Naive thymus-derived CD8-positive, alpha-beta T cell (primary cell): ENCODE measurements at regions not wholly inside any gene's neighbourhood (a gene's known extent, or its start where the extent isn't known, plus 50 kb on each side); places are given as distances from the start of the nearest gene placed in this dataset.
"Not testable (repeated sequence)": the region's sequence is repeated elsewhere in the genome, so short reads cannot be mapped to it uniquely, and the experiment has no call there.

Experiments
- ATAC-seq, 2 donors: fragments of 150-1000 bp; cut with Tn5 transposase in 1 of 2; sonication (Bioruptor Pico), chemical (Tn5 transposase) in 1 of 2; 1 replicate in 1 of 2; 2 replicates in 1 of 2; pipeline ENCODE4 v1.10.0; 2021; ENCODE audit warnings: mild to moderate bottlenecking in 2 of 2, moderate library complexity in 2 of 2
- POLR2A ChIA-PET: fragments of 350-600 bp; sonication (Branson Sonifier 250); formaldehyde crosslinking; loops from one replicate; lab custom pipeline; 2021; ENCODE audit warnings: antibody characterized with exemption; lab: Charles Lee
- DNase-seq, 10 donors: peaks; one replicate each; pipeline versions ENCODE4 v3.0.0 to v3.0.0-alpha.2; 2020 to 2022
- H3K27ac Mint-ChIP-seq, 10 donors: one replicate each; pipeline ENCODE4 v1.8.0; 2020 to 2022; ENCODE audit warnings: mild to moderate bottlenecking in 10 of 10, mixed read lengths in 10 of 10, moderate library complexity in 4 of 10, inconsistent platforms in 1 of 10
- H3K27me3 Mint-ChIP-seq, 5 donors: one replicate each; pipeline ENCODE4 v1.8.0; 2021 to 2022; ENCODE audit warnings: mixed read lengths in 5 of 5
- H3K36me3 Mint-ChIP-seq, 3 donors: one replicate each; pipeline ENCODE4 v1.8.0; 2020 to 2022; ENCODE audit warnings: mixed read lengths in 3 of 3, mild to moderate bottlenecking in 2 of 3, inconsistent platforms in 1 of 3
- H3K4me1 Mint-ChIP-seq, 4 donors: one replicate each; pipeline ENCODE4 v1.8.0; 2021 to 2022; ENCODE audit warnings: mixed read lengths in 4 of 4
- H3K4me3 Mint-ChIP-seq, 10 donors: one replicate each; pipeline ENCODE4 v1.8.0; 2020 to 2022; ENCODE audit warnings: mild to moderate bottlenecking in 10 of 10, mixed read lengths in 10 of 10, moderate library complexity in 6 of 10, inconsistent platforms in 1 of 10
- H3K9me3 Mint-ChIP-seq, 9 donors: one replicate each; pipeline ENCODE4 v1.8.0; 2020 to 2022; ENCODE audit warnings: mixed read lengths in 9 of 9, mild to moderate bottlenecking in 3 of 9, inconsistent platforms in 1 of 9, moderate library complexity in 1 of 9

- ATAC-seq, POLR2A ChIA-PET, DNase-seq, H3K4me3 Mint-ChIP-seq, H3K9me3 Mint-ChIP-seq, H3K27me3 Mint-ChIP-seq: not testable (repeated sequence)
- Mint-ChIP-seq H3K27ac (peak overlapping the region in 3 of 10 donors; percentile 8 to 31 (median 28)), H3K4me1 (peaks cover 20 to 38% (median 30%) of the 10 kb centered on the region in 4 donors), H3K36me3 (peaks cover 3 to 12% (median 9%) of the 10 kb centered on the region in 3 donors)
Measured at GRCh38 chr16:29251571-29252011, 154.9 kb downstream of the NPIPB11 start.

DNA sequence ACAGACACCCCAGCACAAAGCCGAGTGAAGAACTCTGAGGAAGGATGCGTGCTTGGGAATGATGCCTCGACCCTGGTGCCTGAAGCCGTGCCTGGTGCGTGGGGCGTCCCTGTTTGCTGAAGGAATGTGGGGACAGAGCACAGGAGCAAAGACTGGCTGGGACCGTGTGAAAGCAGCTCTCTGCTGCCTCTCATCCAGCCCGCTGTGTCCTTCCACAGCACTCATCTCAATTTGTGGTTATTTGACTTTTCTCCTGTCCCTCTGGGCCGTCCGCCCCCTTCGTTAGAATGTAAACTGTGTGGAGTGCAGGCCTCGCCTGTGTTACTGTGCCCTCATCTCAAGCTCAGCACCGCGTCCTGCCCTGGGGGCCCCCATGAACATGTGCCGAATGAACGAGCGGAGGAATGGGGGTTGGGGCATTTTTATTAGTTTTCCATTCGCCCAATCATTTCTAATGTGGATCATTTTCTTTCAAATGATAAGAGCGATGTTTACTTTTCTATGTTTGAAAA is 155.5 kb downstream of the NPIPB11 start:
- H3K4me3 Mint-ChIP-seq, POLR2A ChIA-PET, H3K27me3 Mint-ChIP-seq, DNase-seq, ATAC-seq, H3K9me3 Mint-ChIP-seq: not testable (repeated sequence)
- H3K36me3 Mint-ChIP-seq = peaks cover 8 to 13% (median 11%) of the 10 kb centered on the region in 3 donors
- H3K4me1 Mint-ChIP-seq = peaks cover 20 to 38% (median 30%) of the 10 kb centered on the region in 4 donors
- peak overlapping the region in 1 of 10 donors; percentile 71 for H3K27ac Mint-ChIP-seq

DNA sequence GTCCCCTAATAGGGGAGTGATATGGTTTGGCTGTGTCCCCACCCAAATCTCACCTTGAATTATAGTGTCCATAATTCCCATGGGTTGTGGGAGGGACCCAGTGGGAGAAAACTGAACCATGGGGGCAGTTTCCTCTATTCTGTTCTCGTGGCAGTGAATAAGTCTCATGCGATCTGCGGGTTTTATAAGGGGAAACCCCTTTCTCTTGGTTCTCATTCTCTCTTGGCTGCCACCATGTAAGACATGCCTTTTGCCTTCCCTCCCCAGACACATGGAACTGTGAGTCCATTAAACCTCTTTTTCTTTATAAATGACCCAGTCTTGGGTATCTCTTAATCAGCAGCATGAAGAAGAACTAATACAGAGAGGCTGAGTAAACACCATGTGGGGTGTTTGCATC is 156.0 kb downstream of the NPIPB11 start:
- H3K4me3 Mint-ChIP-seq, H3K9me3 Mint-ChIP-seq, H3K27me3 Mint-ChIP-seq, DNase-seq, ATAC-seq, POLR2A ChIA-PET: not testable (repeated sequence)
- Mint-ChIP-seq H3K27ac (peak overlapping the region in 3 of 10 donors; percentile 8 to 71 (median 63)), H3K36me3 (peaks cover 8 to 14% (median 11%) of the 10 kb centered on the region in 3 donors), H3K4me1 (peaks cover 20 to 38% (median 30%) of the 10 kb centered on the region in 4 donors)

- DNase-seq, ATAC-seq, H3K27me3 Mint-ChIP-seq, H3K9me3 Mint-ChIP-seq, POLR2A ChIA-PET: not testable (repeated sequence)
- Mint-ChIP-seq H3K27ac (peak overlapping the region; percentile 74 to 98 (median 95)), H3K36me3 (peaks cover 8 to 16% (median 11%) of the 10 kb centered on the region in 3 donors), H3K4me1 (peaks cover 16 to 31% (median 24%) of the 10 kb centered on the region in 4 donors), H3K4me3 (peak overlapping the region in 7 of 10 donors; percentile 18 to 83 (median 62))
Measured at GRCh38 chr16:29248940-29249318, 157.6 kb downstream of the NPIPB11 start.

- POLR2A ChIA-PET, H3K9me3 Mint-ChIP-seq, H3K27me3 Mint-ChIP-seq: not testable (repeated sequence)
- ATAC-seq (peak; percentile 89 to 94), DNase-seq (peak in 6 of 10 donors; percentile 8 to 57 (median 46))
- H3K27ac Mint-ChIP-seq = peak overlapping the region; percentile 84 to 98 (median 95)
- peaks cover 8 to 16% (median 11%) of the 10 kb centered on the region in 3 donors for H3K36me3 Mint-ChIP-seq
- peaks cover 16 to 26% (median 22%) of the 10 kb centered on the region in 4 donors for H3K4me1 Mint-ChIP-seq
- H3K4me3 Mint-ChIP-seq = peak overlapping the region; percentile 25 to 83 (median 62)
Measured at GRCh38 chr16:29248306-29248939, 158.1 kb downstream of the NPIPB11 start.

- H3K27ac Mint-ChIP-seq, H3K36me3 Mint-ChIP-seq, POLR2A ChIA-PET, ATAC-seq, H3K4me3 Mint-ChIP-seq, DNase-seq, H3K9me3 Mint-ChIP-seq, H3K27me3 Mint-ChIP-seq: not testable (repeated sequence)
- H3K4me1 Mint-ChIP-seq = peaks cover 16 to 25% (median 21%) of the 10 kb centered on the region in 4 donors
Measured at GRCh38 chr16:29246091-29246490, 160.4 kb downstream of the NPIPB11 start.

GRCh38 chr16:29237971-29238370 is 168.5 kb downstream of the NPIPB11 start:
- H3K27ac Mint-ChIP-seq = peak overlapping the region in 1 of 10 donors; percentile 10
- peaks cover 0 to 8% (median 0%) of the 10 kb centered on the region in 9 donors for H3K9me3 Mint-ChIP-seq
- H3K36me3 Mint-ChIP-seq = peaks cover 0 to 6% (median 5%) of the 10 kb centered on the region in 3 donors
- no peaks in the 10 kb centered on the region for H3K27me3 Mint-ChIP-seq
- H3K4me3 Mint-ChIP-seq = no peak overlapping the region
- POLR2A ChIA-PET = no interaction called here
- ATAC-seq (no peak), DNase-seq (no peak)
- no peaks in the 10 kb centered on the region for H3K4me1 Mint-ChIP-seq

DNA sequence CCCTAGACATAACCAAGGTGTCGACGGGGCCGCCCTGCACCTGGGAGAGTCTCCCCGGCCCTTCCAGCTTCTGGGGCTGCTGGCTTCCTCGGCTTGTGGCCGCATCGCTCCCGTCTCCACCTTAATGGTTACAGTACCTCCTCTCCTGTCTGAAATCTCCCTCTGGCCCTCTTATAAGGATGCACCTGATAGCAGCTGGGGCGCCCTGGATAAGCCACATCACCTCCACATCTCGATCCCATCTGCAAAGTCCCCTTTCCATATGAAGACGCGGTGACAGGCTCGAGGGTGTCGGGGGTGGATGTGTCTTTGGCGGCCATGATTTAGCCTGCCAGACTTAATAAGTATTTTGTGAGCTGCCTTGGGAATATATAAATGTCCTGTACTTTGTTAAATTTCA is 169.0 kb downstream of the NPIPB11 start:
- H3K27me3 Mint-ChIP-seq, DNase-seq, POLR2A ChIA-PET: not testable (repeated sequence)

DNA sequence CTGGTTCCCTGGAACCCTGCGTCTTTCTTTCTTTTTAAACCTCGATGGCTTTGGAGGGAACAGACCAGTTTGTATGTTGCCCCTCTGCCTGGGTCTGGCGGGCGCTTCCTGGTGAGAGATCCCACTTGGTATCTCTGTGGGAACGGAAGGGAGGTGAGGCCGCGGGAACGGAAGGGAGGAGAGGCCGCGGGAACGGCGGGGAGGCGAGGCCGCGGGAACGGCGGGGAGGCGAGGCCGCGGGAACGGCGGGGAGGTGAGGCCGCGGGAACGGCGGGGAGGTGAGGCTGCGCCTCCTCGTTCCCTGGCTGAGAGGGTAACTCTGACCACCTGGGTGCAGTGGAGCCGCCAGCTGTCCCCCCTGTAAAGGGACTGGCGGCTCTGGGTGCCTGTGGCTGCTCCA is 169.5 kb downstream of the NPIPB11 start:
- H3K36me3 Mint-ChIP-seq, H3K27me3 Mint-ChIP-seq, H3K4me3 Mint-ChIP-seq, ATAC-seq, H3K4me1 Mint-ChIP-seq, POLR2A ChIA-PET, DNase-seq, H3K9me3 Mint-ChIP-seq, H3K27ac Mint-ChIP-seq: not testable (repeated sequence)

More for the DNA sequence above, 169.0 kb downstream of the NPIPB11 start:
- H3K4me1 Mint-ChIP-seq, H3K9me3 Mint-ChIP-seq, ATAC-seq, H3K4me3 Mint-ChIP-seq, H3K36me3 Mint-ChIP-seq: not testable (repeated sequence)
- peak overlapping the region in 1 of 10 donors; percentile 65 for H3K27ac Mint-ChIP-seq

DNA sequence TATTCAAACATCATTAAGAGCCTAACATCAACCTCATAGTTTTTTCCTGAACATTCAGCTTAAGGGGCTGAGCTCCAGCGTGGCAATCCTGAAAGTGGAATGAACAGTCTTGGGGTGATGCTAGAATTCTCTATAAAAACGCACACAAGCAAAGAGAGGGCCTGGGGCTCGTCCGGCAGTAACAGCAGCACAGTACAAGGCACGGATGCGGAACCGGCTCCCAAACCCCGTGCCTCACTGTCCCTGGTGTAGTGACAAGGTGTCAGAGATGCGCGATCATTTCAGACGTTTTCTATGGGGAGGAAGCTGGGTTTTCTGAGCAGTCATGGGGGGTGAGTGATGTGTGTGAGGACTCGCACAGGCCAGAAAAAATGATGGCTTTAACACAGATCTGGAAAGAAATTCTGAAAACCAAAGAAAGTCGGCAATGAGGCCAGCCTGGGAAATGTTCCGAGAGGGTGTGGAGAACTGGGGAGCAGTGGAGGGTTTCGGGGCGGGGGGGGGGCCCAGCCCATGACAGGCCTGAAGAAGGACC is 170.6 kb downstream of the NPIPB11 start:
- ATAC-seq, H3K9me3 Mint-ChIP-seq, DNase-seq, H3K4me3 Mint-ChIP-seq, H3K27me3 Mint-ChIP-seq, H3K4me1 Mint-ChIP-seq, H3K36me3 Mint-ChIP-seq, POLR2A ChIA-PET: not testable (repeated sequence)
- peak overlapping the region in 4 of 10 donors; percentile 32 to 76 (median 46) for H3K27ac Mint-ChIP-seq

DNA sequence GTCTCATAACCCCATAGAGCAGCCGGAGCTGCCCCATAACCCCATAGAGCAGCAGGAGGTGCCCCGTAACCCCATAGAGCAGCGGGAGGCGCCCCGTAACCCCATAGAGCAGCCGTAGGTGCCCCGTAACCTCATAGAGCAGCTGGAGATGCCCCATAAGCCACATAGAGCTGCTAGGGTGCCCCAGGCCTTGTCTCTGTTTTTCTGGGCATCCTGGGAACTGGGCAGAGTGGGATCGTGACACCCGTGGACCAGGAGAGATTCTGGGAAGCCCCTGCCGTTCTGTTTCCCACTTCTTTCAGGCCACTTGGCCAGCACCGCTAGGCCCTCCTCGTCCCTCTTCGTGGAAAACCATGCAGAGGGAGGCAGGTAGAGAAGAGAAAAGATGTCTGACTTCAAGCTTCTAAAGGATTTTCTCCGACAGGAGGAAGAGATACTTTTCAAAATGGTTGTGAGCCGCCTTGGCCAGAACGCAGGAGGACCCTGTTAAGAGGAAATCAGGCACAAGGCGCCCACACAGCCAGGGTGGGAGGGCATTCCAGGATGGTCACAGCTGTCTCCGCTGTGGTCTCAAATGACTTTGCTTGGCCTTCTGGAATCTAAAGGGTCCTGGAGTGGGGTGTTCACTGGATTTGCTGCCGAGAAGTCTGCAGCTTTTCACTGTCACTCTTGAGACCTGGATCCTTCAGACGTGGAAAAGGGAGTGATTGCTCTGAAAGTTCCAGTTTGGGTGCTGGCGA is 171.8 kb downstream of the NPIPB11 start:
- POLR2A ChIA-PET, H3K36me3 Mint-ChIP-seq, DNase-seq, H3K4me3 Mint-ChIP-seq, ATAC-seq, H3K4me1 Mint-ChIP-seq, H3K27me3 Mint-ChIP-seq, H3K9me3 Mint-ChIP-seq: not testable (repeated sequence)
- peak overlapping the region in 1 of 10 donors; percentile 14 for H3K27ac Mint-ChIP-seq

GRCh38 chr16:29233705-29234404 is 172.7 kb downstream of the NPIPB11 start:
- H3K4me1 Mint-ChIP-seq, POLR2A ChIA-PET, H3K27me3 Mint-ChIP-seq, DNase-seq, H3K36me3 Mint-ChIP-seq, H3K9me3 Mint-ChIP-seq, H3K4me3 Mint-ChIP-seq, ATAC-seq: not testable (repeated sequence)
- peak overlapping the region in 1 of 10 donors; percentile 81 for H3K27ac Mint-ChIP-seq
